Suprapubic skin (tissue), 4 donors: ENCODE measurements at regions not wholly inside any gene's neighbourhood (a gene's known extent, or its start where the extent isn't known, plus 50 kb on each side); places are given as distances from the start of the nearest gene placed in this dataset.

ENCODE experiments used
- DNase-seq, 2 donors: peaks; one replicate each; pipeline ENCODE4 v3.0.0-alpha.2; 2019; ENCODE audit warnings: low spot score in 2 of 2
- H3K27ac ChIP-seq: fragments of 200-600 bp; sonication (generic); one replicate; pipeline ENCODE4 v1.5.1; 2019
- H3K27me3 ChIP-seq: fragments of 200-600 bp; sonication (generic); one replicate; pipeline ENCODE4 v1.5.1; 2019
- H3K36me3 ChIP-seq: fragments of 200-600 bp; sonication (generic); one replicate; pipeline ENCODE4 v1.5.1; 2019
- H3K4me1 ChIP-seq: fragments of 200-600 bp; sonication (generic); one replicate; pipeline ENCODE4 v1.5.1; 2019
- H3K4me3 ChIP-seq: fragments of 200-600 bp; sonication (generic); one replicate; pipeline ENCODE4 v1.5.1; 2019; ENCODE audit warnings: mild to moderate bottlenecking
- H3K9me3 ChIP-seq: fragments of 200-600 bp; sonication (generic); one replicate; pipeline ENCODE4 v1.5.1; 2019
- CTCF ChIP-seq, 2 donors: fragments of 200-600 bp in 1 of 2; fragments of 450-650 bp in 1 of 2; sonication (generic) in 1 of 2; IDR thresholded peaks; one replicate each; pipeline ENCODE4 v1.5.1; 2016 to 2019; ENCODE audit warnings: antibody characterized with exemption in 2 of 2, mild to moderate bottlenecking in 1 of 2, moderate library complexity in 1 of 2
- EP300 ChIP-seq: sonication (generic); formaldehyde crosslinking; IDR thresholded peaks from one replicate; pipeline ENCODE4 v1.6.1; 2017; ENCODE audit warnings: antibody characterized with exemption
- POLR2A ChIP-seq, 2 donors: fragments of 450-650 bp; IDR thresholded peaks; one replicate each; pipeline ENCODE4 v1.6.1; 2017; ENCODE audit warnings: antibody characterized with exemption in 2 of 2, mild to moderate bottlenecking in 2 of 2, moderate library complexity in 2 of 2
- POLR2AphosphoS5 ChIP-seq, 3 donors: sonication (generic); formaldehyde crosslinking; IDR thresholded peaks; one replicate each; pipeline ENCODE4 v1.6.1; 2017; ENCODE audit warnings: antibody characterized with exemption in 3 of 3
- WGBS: methylation state at CpG from one replicate; pipeline ENCODE4 v1.1.5; 2018; 5-methylcytosine and 5-hydroxymethylcytosine counted together

GRCh38 chr5:96265487-96265886, 167.6 kb downstream of the PCSK1 start:
- WGBS: 92% methylated on average over 1 of the region's 1 CpG
- peaks cover 4% of the 10 kb centered on the region for H3K9me3 ChIP-seq
- no peaks in the 10 kb centered on the region for H3K27me3 ChIP-seq
- no peaks in the 10 kb centered on the region for H3K36me3 ChIP-seq
- H3K27ac ChIP-seq: no peak overlapping the region
- TF ChIP-seq EP300 (no peak), CTCF (IDR thresholded peaks at IDR 0.05) (no peak), POLR2A (IDR thresholded peaks at IDR 0.05) (no peak), POLR2AphosphoS5 (IDR thresholded peaks at IDR 0.05) (no peak)
- DNase-seq: no peak
- no peaks in the 10 kb centered on the region for H3K4me1 ChIP-seq
- no peak overlapping the region for H3K4me3 ChIP-seq

GRCh38 chr5:96264047-96264446, 169.0 kb downstream of the PCSK1 start:
- Histone ChIP-seq H3K4me1 (no peaks in the 10 kb centered on the region), H3K9me3 (peaks cover 4% of the 10 kb centered on the region), H3K27me3 (no peaks in the 10 kb centered on the region), H3K27ac (no peak overlapping the region), H3K36me3 (no peaks in the 10 kb centered on the region), H3K4me3 (no peak overlapping the region)
- DNase-seq: no peak
- TF ChIP-seq POLR2AphosphoS5 (IDR thresholded peaks at IDR 0.05): no peak
- 84% methylated on average over 3 of the region's 3 CpGs for WGBS

- TF ChIP-seq POLR2A (IDR thresholded peaks at IDR 0.05) (no peak), CTCF (IDR thresholded peaks at IDR 0.05) (no peak), EP300 (no peak), POLR2AphosphoS5 (IDR thresholded peaks at IDR 0.05) (no peak)
- Histone ChIP-seq H3K4me3 (no peak overlapping the region), H3K36me3 (no peaks in the 10 kb centered on the region), H3K27ac (no peak overlapping the region), H3K4me1 (no peaks in the 10 kb centered on the region), H3K9me3 (peaks cover under 1% of the 10 kb centered on the region), H3K27me3 (no peaks in the 10 kb centered on the region)
- WGBS: 53% methylated on average over 3 of the region's 3 CpGs
- DNase-seq: no peak
Observed at GRCh38 chr5:96262105-96262504, 170.9 kb downstream of the PCSK1 start.

GRCh38 chr5:96260009-96260408, 173.0 kb downstream of the PCSK1 start:
- 83% methylated on average over 5 of the region's 5 CpGs for WGBS
- H3K36me3 ChIP-seq: no peaks in the 10 kb centered on the region
- H3K4me3 ChIP-seq: no peak overlapping the region
- H3K9me3 ChIP-seq: no peaks in the 10 kb centered on the region
- H3K27ac ChIP-seq: no peak overlapping the region
- TF ChIP-seq POLR2A (IDR thresholded peaks at IDR 0.05): no peak
- no peak for DNase-seq
- H3K27me3 ChIP-seq: no peaks in the 10 kb centered on the region
- H3K4me1 ChIP-seq: no peaks in the 10 kb centered on the region

- no peak overlapping the region for H3K4me3 ChIP-seq
- no peaks in the 10 kb centered on the region for H3K27me3 ChIP-seq
- no peak overlapping the region for H3K27ac ChIP-seq
- DNase-seq: no peak
- no peaks in the 10 kb centered on the region for H3K9me3 ChIP-seq
- TF ChIP-seq EP300 (no peak), CTCF (IDR thresholded peaks at IDR 0.05) (no peak), POLR2AphosphoS5 (IDR thresholded peaks at IDR 0.05) (no peak), POLR2A (IDR thresholded peaks at IDR 0.05) (no peak)
- WGBS: 84% methylated on average over 2 of the region's 2 CpGs
- no peaks in the 10 kb centered on the region for H3K4me1 ChIP-seq
- H3K36me3 ChIP-seq: no peaks in the 10 kb centered on the region
Observed at GRCh38 chr5:96259151-96259772, 173.8 kb downstream of the PCSK1 start.

GRCh38 chr5:96258692-96259091, 174.4 kb downstream of the PCSK1 start:
- TF ChIP-seq CTCF (IDR thresholded peaks at IDR 0.05) (no peak), POLR2AphosphoS5 (IDR thresholded peaks at IDR 0.05) (no peak)
- Histone ChIP-seq H3K9me3 (no peaks in the 10 kb centered on the region), H3K36me3 (no peaks in the 10 kb centered on the region), H3K27ac (no peak overlapping the region), H3K27me3 (no peaks in the 10 kb centered on the region), H3K4me1 (no peaks in the 10 kb centered on the region), H3K4me3 (no peak overlapping the region)
- no peak for DNase-seq
